OCI-LY7 (cell line): ENCODE measurements at regions not wholly inside any gene's neighbourhood (a gene's known extent, or its start where the extent isn't known, plus 50 kb on each side); places are given as distances from the start of the nearest gene placed in this dataset.

Experiments
- BruUV-seq: library from RNA; stranded (reverse); fragments of 400-500 nt; replicated peaks from 2 replicates; lab custom pipeline; 2021; lab: Mats Ljungman, UMichigan
- CTCF ChIA-PET: fragments of 300-600 bp; sonication (Branson Sonifier 250); formaldehyde crosslinking; loops from one replicate; lab custom pipeline; 2022; ENCODE audit warnings: antibody characterized with exemption; ENCODE audit not compliant: unreplicated experiment; lab: Charles Lee
- POLR2A ChIA-PET: fragments of 300-600 bp; sonication (Branson Sonifier 250); formaldehyde crosslinking; loops from one replicate; lab custom pipeline; 2022; ENCODE audit warnings: antibody characterized with exemption; lab: Charles Lee
- DNase-seq: peaks from one replicate; pipeline ENCODE4 v3.0.0-alpha.2; 2015; ENCODE audit warnings: low spot score
- H2AFZ ChIP-seq: fragments of 200-600 bp; sonication (generic), shearing (Covaris generic); 2 replicates; pipeline ENCODE4 v1.6.1; 2014; ENCODE audit warnings: mild to moderate bottlenecking, antibody characterized with exemption, low read length, moderate library complexity
- H3K27ac ChIP-seq: fragments of 200-600 bp; sonication (generic); 2 replicates; pipeline ENCODE4 v1.5.1; 2014; ENCODE audit warnings: mixed run types, low read depth, mild to moderate bottlenecking, moderate library complexity, low read length, inconsistent platforms; ENCODE audit not compliant: poor library complexity, severe bottlenecking
- H3K36me3 ChIP-seq: fragments of 200-600 bp; sonication (generic); 2 replicates; pipeline ENCODE4 v1.6.1; 2014; ENCODE audit warnings: mild to moderate bottlenecking, antibody characterized with exemption, low read length, moderate library complexity, mixed read lengths; ENCODE audit not compliant: insufficient read depth
- H3K4me1 ChIP-seq: fragments of 200-600 bp; sonication (generic); 2 replicates; pipeline ENCODE4 v1.5.1; 2014; ENCODE audit warnings: mild to moderate bottlenecking, low read length; ENCODE audit not compliant: insufficient read depth, poor library complexity, severe bottlenecking
- H3K4me2 ChIP-seq: fragments of 200-600 bp; sonication (generic); 2 replicates; pipeline ENCODE4 v1.6.1; 2014; ENCODE audit warnings: mild to moderate bottlenecking, low read length
- H3K4me3 ChIP-seq: fragments of 200-600 bp; sonication (generic); 2 replicates; pipeline ENCODE4 v1.5.1; 2014; ENCODE audit warnings: mild to moderate bottlenecking, low read depth, low read length; ENCODE audit not compliant: poor library complexity, severe bottlenecking
- H3K79me2 ChIP-seq: fragments of 200-600 bp; sonication (generic); 2 replicates; pipeline ENCODE4 v1.6.1; 2016; ENCODE audit warnings: low read depth, mild to moderate bottlenecking, low read length, moderate library complexity, mixed read lengths; ENCODE audit not compliant: insufficient read depth
- H3K9me2 ChIP-seq: fragments of 200-600 bp; sonication (generic); 2 replicates; pipeline ENCODE4 v1.6.1; 2016; ENCODE audit warnings: mild to moderate bottlenecking, low read length, mixed read lengths; ENCODE audit not compliant: insufficient read depth
- H3K9me3 ChIP-seq: fragments of 200-600 bp; sonication (generic); 2 replicates; pipeline ENCODE4 v1.6.1; 2014; ENCODE audit warnings: mild to moderate bottlenecking, mixed run types, low read length, mixed read lengths
- H4K20me1 ChIP-seq: fragments of 200-600 bp; sonication (generic); 2 replicates; pipeline ENCODE4 v1.6.1; 2014; ENCODE audit warnings: mild to moderate bottlenecking, antibody characterized with exemption, low read length, moderate library complexity, mixed read lengths; ENCODE audit not compliant: insufficient read depth
- EZH2phosphoT487 ChIP-seq: fragments of 200-600 bp; sonication (generic); IDR thresholded peaks from 2 replicates; pipeline ENCODE4 v1.6.1; 2018; ENCODE audit warnings: low read depth, borderline replicate concordance, mild to moderate bottlenecking, mixed run types, antibody characterized with exemption, low read length, moderate library complexity, mixed read lengths
- intact Hi-C: fragments of 100-400 bp; cut with micrococcal nuclease; formaldehyde crosslinking; loops from one replicate; pipeline ENCODE4 v1.10.0; 2022; ENCODE audit not compliant: unreplicated experiment
- TF ChIP-seq, protein P1 (sequence below): fragments of 200-600 bp; sonication (generic); conservative IDR thresholded peaks from 2 replicates; pipeline ENCODE4 v1.5.1; 2014; ENCODE audit warnings: mild to moderate bottlenecking, antibody characterized with exemption, low read length, moderate library complexity, mixed read lengths

DNA sequence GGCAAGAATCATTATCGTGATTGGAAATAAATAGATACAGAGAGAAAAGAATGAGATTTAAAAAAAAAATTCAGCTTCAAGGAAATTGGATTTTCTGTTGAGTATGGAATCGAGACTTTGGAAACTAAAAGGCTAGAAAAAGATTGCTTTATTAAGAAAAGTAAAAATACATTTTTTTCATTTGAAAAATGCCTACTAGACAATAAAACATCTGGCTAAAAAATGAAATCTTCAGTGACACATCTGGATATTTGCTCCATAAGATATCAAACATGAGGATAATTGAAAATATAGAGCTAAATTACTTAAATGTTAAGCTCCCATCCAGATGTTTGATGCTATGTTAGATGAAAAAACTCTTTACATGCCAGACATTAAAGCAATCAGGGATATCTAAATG is 879.5 kb downstream of the TSN start:
- intact Hi-C loops: no loop called here
- Histone ChIP-seq H3K4me2 (no peak overlapping the region), H3K36me3 (no peaks in the 10 kb centered on the region), H3K4me3 (no peak overlapping the region), H2AFZ (no peak overlapping the region), H3K4me1 (no peaks in the 10 kb centered on the region), H3K9me2 (no peaks in the 10 kb centered on the region), H3K27ac (no peak overlapping the region), H4K20me1 (no peaks in the 10 kb centered on the region), H3K79me2 (no peaks in the 10 kb centered on the region), H3K9me3 (no peaks in the 10 kb centered on the region)
- ChIA-PET CTCF (no interaction called here), POLR2A (no interaction called here)
- no peak for DNase-seq
- TF ChIP-seq, protein P1, sequence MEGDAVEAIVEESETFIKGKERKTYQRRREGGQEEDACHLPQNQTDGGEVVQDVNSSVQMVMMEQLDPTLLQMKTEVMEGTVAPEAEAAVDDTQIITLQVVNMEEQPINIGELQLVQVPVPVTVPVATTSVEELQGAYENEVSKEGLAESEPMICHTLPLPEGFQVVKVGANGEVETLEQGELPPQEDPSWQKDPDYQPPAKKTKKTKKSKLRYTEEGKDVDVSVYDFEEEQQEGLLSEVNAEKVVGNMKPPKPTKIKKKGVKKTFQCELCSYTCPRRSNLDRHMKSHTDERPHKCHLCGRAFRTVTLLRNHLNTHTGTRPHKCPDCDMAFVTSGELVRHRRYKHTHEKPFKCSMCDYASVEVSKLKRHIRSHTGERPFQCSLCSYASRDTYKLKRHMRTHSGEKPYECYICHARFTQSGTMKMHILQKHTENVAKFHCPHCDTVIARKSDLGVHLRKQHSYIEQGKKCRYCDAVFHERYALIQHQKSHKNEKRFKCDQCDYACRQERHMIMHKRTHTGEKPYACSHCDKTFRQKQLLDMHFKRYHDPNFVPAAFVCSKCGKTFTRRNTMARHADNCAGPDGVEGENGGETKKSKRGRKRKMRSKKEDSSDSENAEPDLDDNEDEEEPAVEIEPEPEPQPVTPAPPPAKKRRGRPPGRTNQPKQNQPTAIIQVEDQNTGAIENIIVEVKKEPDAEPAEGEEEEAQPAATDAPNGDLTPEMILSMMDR: no peak
- TF ChIP-seq EZH2phosphoT487: no peak
- BruUV-seq: no TSS peak

DNA sequence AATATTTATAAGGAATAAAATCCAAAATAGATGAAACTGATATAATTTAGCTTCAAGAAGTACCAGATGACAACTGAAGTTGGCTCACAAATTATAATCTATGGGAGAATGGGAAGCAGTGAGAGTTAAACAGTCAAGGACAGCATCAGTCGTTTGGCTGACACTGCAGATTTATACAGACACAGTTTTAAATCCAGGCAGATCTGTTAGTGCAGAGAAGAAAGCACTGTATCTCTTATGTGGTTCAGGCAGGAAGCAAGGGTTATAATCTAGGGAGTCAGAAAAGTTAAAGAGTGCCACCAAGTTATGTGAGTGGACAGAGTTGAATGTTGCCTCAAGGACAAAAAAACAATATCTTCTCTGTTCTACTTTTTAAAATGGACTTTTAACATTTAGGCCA is 880.2 kb downstream of the TSN start:
- intact Hi-C loops: no loop called here
- TF ChIP-seq EZH2phosphoT487: no peak
- TF ChIP-seq, protein P1: no peak
- ChIA-PET POLR2A (interaction anchor here (0.5 kb wide), 1 partner anchor 14 kb away, joined by 3 read pairs; no protein-coding TSS in a partner anchor), CTCF (no interaction called here)
- H3K9me3 ChIP-seq: no peaks in the 10 kb centered on the region
- H3K36me3 ChIP-seq: no peaks in the 10 kb centered on the region
- no peak overlapping the region for H3K4me3 ChIP-seq
- no TSS peak for BruUV-seq
- H3K4me2 ChIP-seq: no peak overlapping the region
- no peak for DNase-seq
- no peak overlapping the region for H2AFZ ChIP-seq
- no peaks in the 10 kb centered on the region for H3K79me2 ChIP-seq
- no peak overlapping the region for H3K27ac ChIP-seq
- H3K4me1 ChIP-seq: no peaks in the 10 kb centered on the region
- no peaks in the 10 kb centered on the region for H4K20me1 ChIP-seq
- no peaks in the 10 kb centered on the region for H3K9me2 ChIP-seq

DNA sequence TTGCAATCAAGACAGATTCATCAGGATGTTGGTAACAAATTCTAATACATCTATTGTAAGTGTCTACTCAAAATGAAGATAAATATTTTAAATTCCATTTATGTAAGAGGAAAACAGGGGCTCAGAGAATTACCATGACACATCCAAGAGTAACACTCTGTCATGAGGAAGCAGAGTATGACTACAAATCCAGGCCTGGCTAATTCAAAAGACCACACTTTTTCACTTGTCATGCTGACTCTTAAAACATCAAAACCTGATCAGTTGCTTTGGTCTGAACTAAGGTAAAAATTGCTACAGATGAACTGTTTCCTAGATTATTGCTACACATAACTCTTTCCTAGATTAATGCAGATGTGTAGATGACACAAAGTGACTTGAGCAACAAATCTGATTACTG is 880.6 kb downstream of the TSN start:
- Histone ChIP-seq H3K36me3 (no peaks in the 10 kb centered on the region), H3K9me3 (no peaks in the 10 kb centered on the region), H3K27ac (no peak overlapping the region), H3K4me1 (no peaks in the 10 kb centered on the region), H3K79me2 (no peaks in the 10 kb centered on the region), H3K9me2 (no peaks in the 10 kb centered on the region), H3K4me3 (no peak overlapping the region), H3K4me2 (no peak overlapping the region), H2AFZ (no peak overlapping the region), H4K20me1 (no peaks in the 10 kb centered on the region)
- DNase-seq: no peak
- CTCF ChIA-PET: no interaction called here
- TF ChIP-seq, protein P1: no peak
- no peak for TF ChIP-seq EZH2phosphoT487
- BruUV-seq: no TSS peak
- POLR2A ChIA-PET: interaction anchor here (0.5 kb wide), 1 partner anchor 14 kb away, joined by 3 read pairs; no protein-coding TSS in a partner anchor
- intact Hi-C loops: no loop called here
